ENCODE measurements at regions not wholly inside any gene's neighbourhood (a gene's known extent, or its start where the extent isn't known, plus 50 kb on each side); places are given as distances from the start of the nearest gene placed in this dataset.

DNA sequence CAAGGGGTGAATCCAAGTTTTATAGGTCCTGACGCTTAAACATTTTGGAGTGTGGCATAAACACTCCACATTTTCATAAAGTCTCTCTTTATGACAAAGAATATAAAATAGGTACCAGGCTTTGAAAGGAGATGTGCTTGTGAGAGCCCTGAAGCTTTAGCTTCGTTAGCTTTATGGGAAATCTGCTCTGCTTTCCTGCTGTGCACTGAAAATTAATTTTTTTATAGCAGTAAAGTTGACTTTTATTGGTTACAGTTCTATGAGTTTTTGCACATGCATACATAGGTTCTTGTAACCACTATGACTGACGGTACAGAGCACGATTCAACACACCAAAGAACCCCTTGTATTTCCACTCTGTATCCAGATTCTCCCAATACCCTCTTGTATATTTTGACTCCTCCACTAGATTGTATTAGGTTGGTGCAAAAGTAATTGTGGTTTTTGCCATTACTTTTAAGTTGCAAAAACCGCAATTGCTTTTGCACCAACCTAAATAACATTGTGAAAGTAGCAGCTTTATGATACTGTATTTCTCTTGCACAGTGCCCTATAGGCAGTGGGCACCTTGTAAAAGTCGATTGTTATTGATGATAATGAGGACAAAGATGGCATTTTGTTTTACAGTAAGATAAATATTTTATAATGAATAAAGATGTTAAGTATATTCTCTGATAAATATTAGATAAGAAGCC lies 145.2 kb upstream of the AKIRIN2 start:
- Histone ChIP-seq H3K27ac (no peak overlapping the region), H3K9me3 (ENCODE audit: low read depth) (no peaks in the 10 kb centered on the region), H3K27me3 (replicated peaks; ENCODE audit: insufficient read depth) (peaks cover 31% of the 10 kb centered on the region), H3K79me2 (ENCODE audit: insufficient read depth) (no peaks in the 10 kb centered on the region), H3K9me2 (ENCODE audit: insufficient read depth) (no peaks in the 10 kb centered on the region), H3K36me3 (ENCODE audit: low read depth) (no peaks in the 10 kb centered on the region), H2AFZ (no peak overlapping the region), H3K9ac (no peak overlapping the region), H3K4me1 (ENCODE audit: insufficient read depth) (no peaks in the 10 kb centered on the region), H3F3A (ENCODE audit: insufficient read depth) (no peaks in the 10 kb centered on the region), H3K4me3 (no peak overlapping the region), H4K20me1 (ENCODE audit: insufficient read depth) (no peaks in the 10 kb centered on the region), H3K4me2 (ENCODE audit: unreplicated experiment) (no peak overlapping the region)
- in situ Hi-C loops (cut with MboI): no loop called here
- TF ChIP-seq EZH2phosphoT487 (IDR thresholded peaks at IDR 0.05; ENCODE audit: insufficient read depth, low read depth) (no peak), EZH2 (IDR thresholded peaks at IDR 0.05; ENCODE audit: insufficient read depth, poor library complexity, severe bottlenecking) (no peak)
- no peak for DNase-seq
- 39 to 41% methylated on average over 6 of the region's 6 CpGs for WGBS, 2 experiments (ENCODE audit: low coverage in 1 of 2, low lambda C conversion rate in 2 of 2, missing lambda C conversion rate in 2 of 2)

- no peak for DNase-seq
- no peaks in the 10 kb centered on the region for H3K9me2 ChIP-seq (ENCODE audit: insufficient read depth)
- H3K9ac ChIP-seq: no peak overlapping the region
- no peak overlapping the region for H3K4me2 ChIP-seq (ENCODE audit: unreplicated experiment)
- H3K27ac ChIP-seq: no peak overlapping the region
- no peak overlapping the region for H3K4me3 ChIP-seq
- TF ChIP-seq EZH2phosphoT487 (IDR thresholded peaks at IDR 0.05; ENCODE audit: insufficient read depth, low read depth) (no peak), EZH2 (IDR thresholded peaks at IDR 0.05; ENCODE audit: insufficient read depth, poor library complexity, severe bottlenecking) (no peak)
- no peaks in the 10 kb centered on the region for H4K20me1 ChIP-seq (ENCODE audit: insufficient read depth)
- in situ Hi-C loops (cut with MboI): no loop called here
- peaks cover 29% of the 10 kb centered on the region for H3K27me3 ChIP-seq (replicated peaks; ENCODE audit: insufficient read depth)
- H3F3A ChIP-seq (ENCODE audit: insufficient read depth): no peaks in the 10 kb centered on the region
- no peak overlapping the region for H2AFZ ChIP-seq
- H3K79me2 ChIP-seq (ENCODE audit: insufficient read depth): no peaks in the 10 kb centered on the region
- no peaks in the 10 kb centered on the region for H3K9me3 ChIP-seq (ENCODE audit: low read depth)
- no peaks in the 10 kb centered on the region for H3K4me1 ChIP-seq (ENCODE audit: insufficient read depth)
- H3K36me3 ChIP-seq (ENCODE audit: low read depth): no peaks in the 10 kb centered on the region
Observed at GRCh38 chr6:87846434-87846833, 144.4 kb upstream of the AKIRIN2 start.

DNA sequence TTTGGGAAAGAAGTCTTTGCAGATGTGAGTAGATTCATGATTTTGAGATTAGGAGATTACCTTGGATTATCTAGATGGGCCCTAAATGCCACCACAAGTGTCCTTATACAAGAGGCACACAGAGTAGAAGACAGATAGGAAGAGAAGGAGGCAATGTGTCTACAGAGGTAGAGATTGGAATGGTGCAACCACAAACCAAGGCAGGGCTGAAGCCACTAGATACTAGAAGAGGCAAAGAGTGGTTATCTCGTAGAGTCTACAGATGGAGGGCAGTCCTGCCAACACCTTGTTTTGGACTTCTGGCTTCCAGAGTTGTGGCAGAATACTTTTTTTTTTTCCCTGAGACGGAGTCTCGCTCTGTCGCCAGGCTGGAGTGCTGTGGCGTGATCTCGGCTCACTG lies 138.3 kb upstream of the AKIRIN2 start:
- no peaks in the 10 kb centered on the region for H3K36me3 ChIP-seq (ENCODE audit: low read depth)
- 0 out of 2 replicates have a peak, but pooled peaks cover 5% of the 10 kb centered on the region for H3K27me3 ChIP-seq (replicated peaks; ENCODE audit: insufficient read depth)
- no peak overlapping the region for H3K4me2 ChIP-seq (ENCODE audit: unreplicated experiment)
- no peaks in the 10 kb centered on the region for H4K20me1 ChIP-seq (ENCODE audit: insufficient read depth)
- TF ChIP-seq EZH2phosphoT487 (IDR thresholded peaks at IDR 0.05; ENCODE audit: insufficient read depth, low read depth): no peak
- no peak for TF ChIP-seq EZH2 (IDR thresholded peaks at IDR 0.05; ENCODE audit: insufficient read depth, poor library complexity, severe bottlenecking)
- no peaks in the 10 kb centered on the region for H3K9me2 ChIP-seq (ENCODE audit: insufficient read depth)
- 59 to 78% methylated on average over 6 of the region's 6 CpGs for WGBS, 2 experiments (ENCODE audit: low coverage in 1 of 2, low lambda C conversion rate in 2 of 2, missing lambda C conversion rate in 2 of 2)
- no peaks in the 10 kb centered on the region for H3K79me2 ChIP-seq (ENCODE audit: insufficient read depth)
- no peaks in the 10 kb centered on the region for H3K9me3 ChIP-seq (ENCODE audit: low read depth)
- H3K27ac ChIP-seq: no peak overlapping the region
- H3F3A ChIP-seq (ENCODE audit: insufficient read depth): no peaks in the 10 kb centered on the region
- no peak overlapping the region for H3K4me3 ChIP-seq
- no peak overlapping the region for H3K9ac ChIP-seq
- H3K4me1 ChIP-seq (ENCODE audit: insufficient read depth): no peaks in the 10 kb centered on the region
- in situ Hi-C loops (cut with MboI): no loop called here
- H2AFZ ChIP-seq: no peak overlapping the region
- DNase-seq: no peak

GRCh38 chr6:87837876-87838275 lies 135.8 kb upstream of the AKIRIN2 start:
- no peak overlapping the region for H3K4me3 ChIP-seq
- in situ Hi-C loops (cut with MboI): no loop called here
- no peaks in the 10 kb centered on the region for H3F3A ChIP-seq (ENCODE audit: insufficient read depth)
- H2AFZ ChIP-seq: no peak overlapping the region
- H3K9ac ChIP-seq: no peak overlapping the region
- 29 to 30% methylated on average over 2 of the region's 2 CpGs for WGBS, 2 experiments (ENCODE audit: low coverage in 1 of 2, low lambda C conversion rate in 2 of 2, missing lambda C conversion rate in 2 of 2)
- no peaks in the 10 kb centered on the region for H3K9me2 ChIP-seq (ENCODE audit: insufficient read depth)
- no peaks in the 10 kb centered on the region for H3K79me2 ChIP-seq (ENCODE audit: insufficient read depth)
- H3K36me3 ChIP-seq (ENCODE audit: low read depth): no peaks in the 10 kb centered on the region
- no peaks in the 10 kb centered on the region for H4K20me1 ChIP-seq (ENCODE audit: insufficient read depth)
- no peak overlapping the region for H3K27ac ChIP-seq
- no peaks in the 10 kb centered on the region; the same call in 1 of the 2 replicates for H3K27me3 ChIP-seq (replicated peaks; ENCODE audit: insufficient read depth)
- no peak overlapping the region for H3K4me2 ChIP-seq (ENCODE audit: unreplicated experiment)
- no peaks in the 10 kb centered on the region for H3K4me1 ChIP-seq (ENCODE audit: insufficient read depth)
- no peak for DNase-seq
- TF ChIP-seq EZH2phosphoT487 (IDR thresholded peaks at IDR 0.05; ENCODE audit: insufficient read depth, low read depth) (no peak), EZH2 (IDR thresholded peaks at IDR 0.05; ENCODE audit: insufficient read depth, poor library complexity, severe bottlenecking) (no peak)
- no peaks in the 10 kb centered on the region for H3K9me3 ChIP-seq (ENCODE audit: low read depth)

DNA sequence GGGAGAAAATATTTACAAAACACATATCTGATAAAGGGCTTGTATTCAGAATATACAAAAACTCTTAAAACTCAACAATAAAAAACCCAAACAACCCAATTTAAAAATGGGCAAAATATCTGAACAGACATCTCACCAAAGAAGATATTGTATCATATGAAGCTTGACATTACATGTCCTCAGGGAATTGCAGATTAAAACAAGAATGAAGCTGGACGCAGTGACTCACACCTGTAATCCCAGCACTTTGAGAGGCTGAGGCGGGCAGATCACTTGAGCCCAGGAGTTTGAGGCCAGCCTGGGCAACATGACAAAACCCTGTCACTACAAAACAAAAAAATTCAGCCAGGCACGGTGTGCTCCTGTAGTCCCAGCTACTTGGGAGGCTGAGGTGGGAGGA lies 135.4 kb upstream of the AKIRIN2 start:
- H3K9ac ChIP-seq: no peak overlapping the region
- H3K9me3 ChIP-seq (ENCODE audit: low read depth): no peaks in the 10 kb centered on the region
- in situ Hi-C loops (cut with MboI): no loop called here
- no peaks in the 10 kb centered on the region for H4K20me1 ChIP-seq (ENCODE audit: insufficient read depth)
- no peaks in the 10 kb centered on the region for H3K79me2 ChIP-seq (ENCODE audit: insufficient read depth)
- no peaks in the 10 kb centered on the region for H3K36me3 ChIP-seq (ENCODE audit: low read depth)
- no peak for TF ChIP-seq EZH2 (IDR thresholded peaks at IDR 0.05; ENCODE audit: insufficient read depth, poor library complexity, severe bottlenecking)
- no peaks in the 10 kb centered on the region; the same call in 1 of the 2 replicates for H3K27me3 ChIP-seq (replicated peaks; ENCODE audit: insufficient read depth)
- no peak overlapping the region for H2AFZ ChIP-seq
- WGBS, 2 experiments (ENCODE audit: low coverage in 1 of 2, low lambda C conversion rate in 2 of 2, missing lambda C conversion rate in 2 of 2): 62 to 66% methylated on average over 3 of the region's 3 CpGs
- no peak overlapping the region for H3K27ac ChIP-seq
- H3F3A ChIP-seq (ENCODE audit: insufficient read depth): no peaks in the 10 kb centered on the region
- DNase-seq: no peak
- no peak overlapping the region for H3K4me2 ChIP-seq (ENCODE audit: unreplicated experiment)
- H3K4me3 ChIP-seq: no peak overlapping the region
- no peaks in the 10 kb centered on the region for H3K9me2 ChIP-seq (ENCODE audit: insufficient read depth)
- no peaks in the 10 kb centered on the region for H3K4me1 ChIP-seq (ENCODE audit: insufficient read depth)

All from GM23248 (cell line).